ENCODE measurements at regions not wholly inside any gene's neighbourhood (a gene's known extent, or its start where the extent isn't known, plus 50 kb on each side); places are given as distances from the start of the nearest gene placed in this dataset.
"Not testable (repeated sequence)": the region's sequence is repeated elsewhere in the genome, so short reads cannot be mapped to it uniquely, and the experiment has no call there.

DNA sequence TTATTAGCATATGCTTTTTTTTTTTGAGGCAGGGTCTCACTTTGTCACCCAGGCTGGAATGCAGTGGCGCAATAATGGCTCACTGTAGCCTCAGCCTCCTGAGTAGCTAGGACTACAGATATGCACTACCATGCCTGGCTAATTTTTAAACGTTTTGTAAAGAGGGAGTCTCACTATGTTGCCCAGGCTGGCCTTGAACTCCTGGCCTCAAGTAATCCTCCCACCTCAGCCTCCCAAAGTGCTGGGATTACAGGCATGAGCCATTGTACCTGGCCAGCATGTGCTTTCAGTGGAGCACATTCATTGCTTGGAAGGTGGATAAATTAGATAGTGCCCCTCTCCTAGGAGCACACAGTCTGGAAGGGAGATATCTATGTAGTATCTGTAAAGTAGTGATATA is 243.7 kb upstream of the PLPP4 start:
- H3K36me3 ChIP-seq (ENCODE audit: insufficient read depth, low read length); H3K9ac ChIP-seq (ENCODE audit: low read depth, low read length); H3K4me1 ChIP-seq (ENCODE audit: insufficient read depth, low read length); H3K9me3 ChIP-seq (ENCODE audit: control insufficient read depth, insufficient read depth, low read length): not testable (repeated sequence)

DNA sequence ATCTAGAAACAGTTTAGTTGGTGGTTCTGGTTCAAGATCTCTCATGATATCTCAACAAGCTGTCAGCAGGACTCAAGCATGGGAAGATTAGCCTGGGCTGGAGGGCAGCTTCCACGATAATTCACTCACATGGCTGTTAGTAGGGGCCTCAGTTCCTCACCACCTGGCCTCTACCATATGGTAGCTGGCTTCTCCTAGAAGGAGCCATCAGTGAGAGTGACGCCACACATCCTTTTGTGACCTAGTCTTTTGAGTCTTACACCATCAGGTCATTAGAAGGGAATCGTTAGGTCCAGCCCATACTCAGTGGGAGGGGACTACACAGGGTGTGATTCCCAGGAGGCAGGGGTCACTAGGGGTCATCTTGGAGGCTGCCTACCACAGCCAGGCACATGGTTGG is 239.3 kb upstream of the PLPP4 start:
- Histone ChIP-seq H3K36me3 (ENCODE audit: insufficient read depth, low read length) (no peaks in the 10 kb centered on the region), H3K9ac (ENCODE audit: low read depth, low read length) (no peak overlapping the region), H3K9me3 (ENCODE audit: control insufficient read depth, insufficient read depth, low read length) (no peaks in the 10 kb centered on the region)

DNA sequence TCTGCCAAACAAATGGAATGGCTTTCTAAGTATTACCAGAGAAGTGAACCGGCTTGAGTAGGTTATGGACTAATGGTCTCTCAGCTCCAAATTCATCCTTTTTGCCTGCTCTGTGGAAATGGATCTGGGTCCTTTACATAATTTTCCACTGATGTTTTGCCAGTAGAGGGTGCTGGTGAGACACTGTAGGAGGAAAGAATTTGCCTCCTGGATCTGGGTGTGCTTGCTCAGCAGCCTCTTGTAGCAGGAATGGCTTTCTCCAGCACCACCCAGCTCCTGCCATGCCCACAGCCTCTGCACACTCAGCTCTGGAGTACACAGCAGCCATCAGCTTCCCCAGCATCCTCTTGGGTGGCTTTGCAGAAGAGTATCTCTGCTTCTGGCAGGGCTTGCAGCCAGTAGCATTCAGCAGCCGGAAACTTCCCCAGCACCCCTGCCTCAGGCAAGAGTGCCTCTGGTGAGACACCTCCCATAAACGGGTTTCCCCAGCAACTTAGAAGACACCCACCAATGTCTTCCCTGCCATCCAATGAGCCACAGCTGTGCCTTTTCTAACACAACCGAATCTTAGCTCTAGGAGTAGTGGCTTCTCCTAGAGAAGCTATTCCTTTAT is 235.0 kb upstream of the PLPP4 start:
- Histone ChIP-seq H3K9ac (ENCODE audit: low read depth, low read length) (no peak overlapping the region), H3K4me1 (ENCODE audit: insufficient read depth, low read length) (no peaks in the 10 kb centered on the region), H3K9me3 (ENCODE audit: control insufficient read depth, insufficient read depth, low read length) (peaks cover 1% of the 10 kb centered on the region; the same call in 1 of the 2 replicates), H3K36me3 (ENCODE audit: insufficient read depth, low read length) (no peaks in the 10 kb centered on the region)

More for the DNA sequence above, 239.3 kb upstream of the PLPP4 start:
- H3K4me1 ChIP-seq (ENCODE audit: insufficient read depth, low read length): no peaks in the 10 kb centered on the region

DNA sequence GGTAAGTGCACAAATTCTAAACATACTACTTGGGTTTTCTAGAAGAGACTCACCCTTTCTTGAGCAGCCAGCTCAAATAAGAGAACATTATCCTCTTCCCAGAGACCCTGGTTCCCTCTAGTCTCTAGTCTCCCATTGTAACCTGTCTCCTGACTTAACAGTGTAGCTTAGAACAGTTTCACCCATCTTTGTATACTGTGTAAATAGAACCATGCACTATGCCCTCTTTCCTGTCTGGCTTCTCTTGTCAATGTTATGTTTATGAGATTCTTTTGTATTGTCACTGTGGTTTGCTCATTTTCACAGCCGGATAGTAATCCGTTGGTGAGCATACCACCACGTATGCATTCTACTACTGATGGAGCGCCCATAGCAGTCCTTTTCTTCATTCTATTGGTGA is 227.4 kb upstream of the PLPP4 start:
- H3K9me3 ChIP-seq (ENCODE audit: control insufficient read depth, insufficient read depth, low read length): peaks cover 5% of the 10 kb centered on the region
- H3K36me3 ChIP-seq (ENCODE audit: insufficient read depth, low read length): no peaks in the 10 kb centered on the region
- no peak overlapping the region for H3K9ac ChIP-seq (ENCODE audit: low read depth, low read length)
- no peaks in the 10 kb centered on the region for H3K4me1 ChIP-seq (ENCODE audit: insufficient read depth, low read length)

DNA sequence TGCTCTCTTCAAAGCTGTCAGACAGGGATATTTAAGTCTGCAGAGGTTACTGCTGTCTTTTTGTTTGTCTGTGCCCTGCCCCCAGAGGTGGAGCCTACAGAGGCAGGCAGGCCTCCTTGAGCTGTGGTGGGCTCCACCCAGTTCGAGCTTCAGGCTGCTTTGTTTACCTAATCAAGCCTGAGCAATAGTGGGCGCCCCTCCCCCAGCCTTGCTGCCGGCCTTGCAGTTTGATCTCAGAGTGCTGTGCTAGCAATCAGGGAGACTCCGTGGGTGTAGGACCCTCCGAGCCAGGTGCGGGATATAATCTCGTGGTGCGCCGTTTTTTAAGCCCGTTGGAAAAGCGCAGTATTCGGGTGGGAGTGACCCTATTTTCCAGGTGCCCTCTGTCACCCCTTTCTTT is 217.3 kb upstream of the PLPP4 start:
- H3K36me3 ChIP-seq (ENCODE audit: insufficient read depth, low read length); H3K9ac ChIP-seq (ENCODE audit: low read depth, low read length); H3K4me1 ChIP-seq (ENCODE audit: insufficient read depth, low read length); H3K9me3 ChIP-seq (ENCODE audit: control insufficient read depth, insufficient read depth, low read length): not testable (repeated sequence)

DNA sequence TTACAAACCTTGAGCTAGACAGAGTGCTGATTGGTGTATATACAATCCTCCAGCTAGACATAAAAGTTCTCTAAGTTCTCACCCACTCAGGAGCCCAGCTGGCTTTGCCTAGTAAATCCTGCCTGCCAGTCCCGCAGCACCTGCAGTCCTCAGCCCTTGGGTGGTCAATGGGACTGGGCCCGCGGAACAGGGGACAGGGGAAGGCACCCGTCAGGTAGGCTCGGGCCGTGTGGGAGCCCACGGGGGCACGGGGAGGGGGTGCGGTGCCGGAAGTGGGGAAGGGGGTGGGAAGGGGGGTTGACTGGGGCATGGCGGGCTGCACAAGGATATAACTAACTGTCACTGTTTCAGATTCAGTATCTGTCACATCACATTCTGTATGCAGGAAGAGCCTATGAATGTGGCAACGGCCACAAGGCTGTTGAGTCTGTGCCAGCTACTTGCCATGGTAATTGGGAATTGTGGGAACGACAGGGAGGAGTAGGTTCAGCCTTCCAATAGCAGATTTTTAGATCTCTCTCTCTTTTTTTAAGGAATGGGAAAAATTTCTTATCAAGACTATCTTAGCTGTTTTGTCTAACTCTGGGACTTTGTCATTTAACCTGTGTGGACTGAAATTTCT is 205.1 kb upstream of the PLPP4 start:
- no peak overlapping the region for H3K9ac ChIP-seq (ENCODE audit: low read depth, low read length)
- no peaks in the 10 kb centered on the region for H3K4me1 ChIP-seq (ENCODE audit: insufficient read depth, low read length)
- no peaks in the 10 kb centered on the region for H3K36me3 ChIP-seq (ENCODE audit: insufficient read depth, low read length)
- H3K9me3 ChIP-seq (ENCODE audit: control insufficient read depth, insufficient read depth, low read length): no peaks in the 10 kb centered on the region

DNA sequence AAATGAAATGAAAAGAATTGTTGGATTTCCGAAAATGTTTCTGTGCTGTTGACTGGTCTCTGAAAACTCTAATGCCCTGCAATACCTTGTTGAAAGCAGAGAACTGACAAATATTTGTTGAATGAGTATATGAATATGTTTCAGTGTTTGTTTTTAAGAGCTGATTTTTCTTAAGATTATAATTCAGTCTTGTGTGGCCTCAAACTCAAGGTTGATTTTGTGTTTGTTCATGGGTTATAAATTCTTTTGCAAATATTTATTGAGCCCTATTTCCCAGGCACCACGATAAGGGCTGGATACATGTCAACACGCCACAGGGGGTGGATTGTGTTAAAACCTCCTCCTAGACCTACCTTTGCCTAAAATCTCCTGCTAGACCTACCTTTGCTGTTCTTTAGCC is 203.9 kb upstream of the PLPP4 start:
- no peaks in the 10 kb centered on the region for H3K9me3 ChIP-seq (ENCODE audit: control insufficient read depth, insufficient read depth, low read length)
- no peaks in the 10 kb centered on the region for H3K4me1 ChIP-seq (ENCODE audit: insufficient read depth, low read length)
- H3K9ac ChIP-seq (ENCODE audit: low read depth, low read length): no peak overlapping the region
- no peaks in the 10 kb centered on the region for H3K36me3 ChIP-seq (ENCODE audit: insufficient read depth, low read length)

DNA sequence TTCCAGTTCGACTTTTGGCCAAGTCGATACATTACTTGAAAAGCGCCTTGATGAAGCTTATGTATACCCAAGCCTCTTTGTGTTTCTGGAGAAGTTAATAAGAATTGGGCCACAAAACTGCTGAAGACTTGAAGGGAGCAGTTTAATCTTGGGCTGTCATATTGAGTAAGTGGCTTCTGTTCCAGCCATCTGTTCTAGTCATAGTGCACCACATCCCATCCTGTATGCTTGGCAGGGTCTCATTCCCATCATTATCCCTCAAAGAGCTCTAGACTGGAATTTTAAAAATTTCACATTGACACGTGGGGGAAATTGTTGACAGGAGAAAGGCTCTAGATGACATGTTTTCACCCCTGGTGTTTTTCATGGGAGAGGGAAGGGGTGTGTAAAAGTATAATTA is 196.6 kb upstream of the PLPP4 start:
- Histone ChIP-seq H3K9me3 (ENCODE audit: control insufficient read depth, insufficient read depth, low read length) (no peaks in the 10 kb centered on the region), H3K9ac (ENCODE audit: low read depth, low read length) (no peak overlapping the region), H3K36me3 (ENCODE audit: insufficient read depth, low read length) (no peaks in the 10 kb centered on the region), H3K4me1 (ENCODE audit: insufficient read depth, low read length) (no peaks in the 10 kb centered on the region)

DNA sequence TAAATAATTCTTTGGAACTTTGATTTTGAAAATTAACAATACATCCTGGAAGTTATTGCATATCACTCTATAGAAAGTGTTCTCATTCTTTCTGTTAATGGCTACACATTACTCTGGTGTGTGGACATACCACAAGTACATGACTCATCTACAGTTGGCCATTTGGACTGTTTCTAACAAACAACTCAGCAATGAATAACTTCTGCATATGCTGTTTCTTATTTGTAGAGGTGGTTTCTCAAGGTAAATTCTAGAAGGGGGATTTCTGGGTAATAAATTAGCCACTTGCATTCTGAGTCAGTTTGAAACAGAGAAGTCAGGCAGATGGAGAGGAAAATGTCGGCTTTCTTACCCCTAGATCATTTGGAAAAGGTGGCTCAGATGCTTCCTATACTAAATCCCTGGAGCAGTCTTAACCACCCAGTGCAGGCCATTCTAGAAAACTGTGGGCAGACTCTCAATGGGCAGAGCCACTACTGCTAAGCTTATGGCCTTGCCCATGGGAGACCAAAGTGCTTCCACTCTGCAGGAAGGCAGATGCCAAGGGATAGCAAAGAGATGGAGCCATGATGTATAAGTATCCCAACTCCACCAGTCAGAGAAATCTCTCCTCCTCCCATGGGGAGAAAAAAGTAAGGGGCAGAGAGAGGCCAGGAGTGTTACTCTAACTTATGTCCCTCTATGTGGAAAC is 194.0 kb upstream of the PLPP4 start:
- Histone ChIP-seq H3K9me3 (ENCODE audit: control insufficient read depth, insufficient read depth, low read length) (no peaks in the 10 kb centered on the region), H3K36me3 (ENCODE audit: insufficient read depth, low read length) (no peaks in the 10 kb centered on the region), H3K4me1 (ENCODE audit: insufficient read depth, low read length) (no peaks in the 10 kb centered on the region), H3K9ac (ENCODE audit: low read depth, low read length) (no peak overlapping the region)

DNA sequence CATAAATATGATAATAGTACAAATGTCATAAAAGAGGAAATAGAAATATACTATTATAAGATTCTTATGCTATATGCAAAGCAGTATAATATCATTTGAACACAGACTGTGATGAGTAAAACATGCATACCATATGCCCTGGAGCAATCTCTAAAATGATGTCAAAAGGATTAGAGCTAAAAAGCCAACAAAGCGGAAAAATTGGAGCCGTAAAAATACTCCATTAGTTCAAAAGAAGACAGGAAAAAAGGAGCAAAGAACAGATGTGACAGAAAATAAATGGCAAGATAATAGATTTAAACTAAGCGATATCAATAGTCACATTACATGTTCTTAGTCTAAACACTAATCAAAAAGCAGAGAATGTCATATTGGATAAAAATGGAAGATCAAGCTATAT is 191.0 kb upstream of the PLPP4 start:
- Histone ChIP-seq H3K4me1 (ENCODE audit: insufficient read depth, low read length) (no peaks in the 10 kb centered on the region), H3K9me3 (ENCODE audit: control insufficient read depth, insufficient read depth, low read length) (peaks cover 4% of the 10 kb centered on the region; the same call in 1 of the 2 replicates), H3K36me3 (ENCODE audit: insufficient read depth, low read length) (no peaks in the 10 kb centered on the region), H3K9ac (ENCODE audit: low read depth, low read length) (no peak overlapping the region)

DNA sequence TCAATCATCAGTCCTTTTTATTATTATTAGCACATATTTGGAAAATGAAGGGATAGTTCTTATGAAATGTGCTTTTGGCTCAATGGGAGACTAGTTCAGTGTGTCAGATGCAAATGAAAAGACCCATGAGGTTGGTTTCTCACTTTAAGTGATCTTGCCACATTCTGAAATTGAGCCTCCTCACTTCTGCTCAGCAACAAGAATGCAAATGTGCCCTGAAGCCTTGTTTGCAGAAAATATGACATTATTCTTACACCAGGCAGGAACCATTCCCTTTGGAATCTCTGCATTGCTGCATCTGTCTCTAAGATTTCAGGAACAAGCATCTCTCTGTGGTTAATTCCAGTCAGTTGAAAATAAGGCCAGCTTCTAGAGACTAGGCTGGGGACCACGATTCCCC is 186.1 kb upstream of the PLPP4 start:
- peaks cover 4% of the 10 kb centered on the region; the same call in 1 of the 2 replicates for H3K9me3 ChIP-seq (ENCODE audit: control insufficient read depth, insufficient read depth, low read length)
- no peaks in the 10 kb centered on the region for H3K36me3 ChIP-seq (ENCODE audit: insufficient read depth, low read length)
- H3K9ac ChIP-seq (ENCODE audit: low read depth, low read length): no peak overlapping the region
- 0 out of 2 replicates have a peak, but pooled peaks cover 8% of the 10 kb centered on the region for H3K4me1 ChIP-seq (ENCODE audit: insufficient read depth, low read length)

DNA sequence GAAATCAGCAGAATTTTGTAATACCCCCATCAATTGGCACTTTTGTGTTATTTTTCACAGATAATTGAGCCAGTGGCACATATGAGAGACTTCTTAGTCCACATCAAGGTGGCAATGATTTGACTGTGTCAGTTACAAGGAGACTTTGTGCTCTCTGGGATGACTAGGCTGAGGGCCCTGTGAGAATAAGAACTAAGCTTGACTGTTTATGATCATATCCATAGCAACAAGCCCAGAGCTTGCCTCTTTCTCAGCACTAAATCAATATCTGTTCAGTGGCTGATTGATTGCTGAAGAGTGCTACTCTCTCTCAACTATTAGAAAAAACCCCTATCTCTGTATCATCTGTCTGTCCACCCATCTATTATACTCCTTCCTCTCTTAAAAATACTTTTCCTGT is 185.3 kb upstream of the PLPP4 start:
- 0 out of 2 replicates have a peak, but pooled peaks cover 8% of the 10 kb centered on the region for H3K4me1 ChIP-seq (ENCODE audit: insufficient read depth, low read length)
- no peaks in the 10 kb centered on the region for H3K36me3 ChIP-seq (ENCODE audit: insufficient read depth, low read length)

DNA sequence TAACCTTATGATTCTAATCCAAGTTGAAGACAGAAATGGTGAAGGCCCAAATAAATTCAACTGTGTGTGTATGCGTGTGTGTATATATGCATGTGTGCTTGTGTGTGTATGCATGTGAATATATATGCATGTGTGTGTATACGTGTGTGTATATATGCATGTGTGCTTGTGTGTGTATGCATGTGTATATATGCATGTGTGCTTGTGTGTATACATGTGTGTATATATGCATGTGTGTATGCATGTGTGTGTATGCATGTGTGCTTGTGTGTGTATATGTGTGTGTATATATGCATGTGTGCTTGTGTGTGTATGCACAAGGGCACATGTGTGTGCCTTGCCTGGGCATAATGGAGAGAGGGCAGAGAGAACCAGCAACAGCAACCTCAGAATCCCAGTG is 184.7 kb upstream of the PLPP4 start:
- Histone ChIP-seq H3K9me3 (ENCODE audit: control insufficient read depth, insufficient read depth, low read length) (peaks cover 4% of the 10 kb centered on the region; the same call in 1 of the 2 replicates), H3K36me3 (ENCODE audit: insufficient read depth, low read length) (no peaks in the 10 kb centered on the region), H3K4me1 (ENCODE audit: insufficient read depth, low read length) (0 out of 2 replicates have a peak, but pooled peaks cover 8% of the 10 kb centered on the region), H3K9ac (ENCODE audit: low read depth, low read length) (no peak overlapping the region)

More for the DNA sequence above, 185.3 kb upstream of the PLPP4 start:
- Histone ChIP-seq H3K9me3 (ENCODE audit: control insufficient read depth, insufficient read depth, low read length) (peaks cover 4% of the 10 kb centered on the region; the same call in 1 of the 2 replicates), H3K9ac (ENCODE audit: low read depth, low read length) (no peak overlapping the region)

DNA sequence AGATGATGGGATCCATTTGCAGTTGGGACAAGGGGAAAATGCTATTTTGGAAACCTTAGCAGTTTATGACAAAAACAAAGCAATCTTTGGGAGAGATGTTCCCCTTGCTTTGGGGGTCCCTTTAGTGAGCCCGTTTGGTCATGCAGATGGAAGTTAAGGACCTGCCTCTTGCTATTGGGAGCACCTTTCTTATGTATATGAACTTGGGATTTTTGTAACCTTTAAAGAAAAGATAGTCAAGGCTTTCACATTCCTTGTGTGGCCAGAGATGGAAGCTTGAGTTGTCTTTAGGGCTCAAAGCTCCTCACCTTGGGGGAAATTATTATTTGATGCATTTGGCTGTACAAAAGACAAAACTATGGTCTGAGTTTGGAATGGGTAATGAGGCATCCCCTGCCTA is 179.0 kb upstream of the PLPP4 start:
- H3K36me3 ChIP-seq (ENCODE audit: insufficient read depth, low read length): no peaks in the 10 kb centered on the region
- no peak overlapping the region for H3K9ac ChIP-seq (ENCODE audit: low read depth, low read length)
- no peaks in the 10 kb centered on the region for H3K9me3 ChIP-seq (ENCODE audit: control insufficient read depth, insufficient read depth, low read length)
- H3K4me1 ChIP-seq (ENCODE audit: insufficient read depth, low read length): peaks cover 5% of the 10 kb centered on the region; the same call in 1 of the 2 replicates

DNA sequence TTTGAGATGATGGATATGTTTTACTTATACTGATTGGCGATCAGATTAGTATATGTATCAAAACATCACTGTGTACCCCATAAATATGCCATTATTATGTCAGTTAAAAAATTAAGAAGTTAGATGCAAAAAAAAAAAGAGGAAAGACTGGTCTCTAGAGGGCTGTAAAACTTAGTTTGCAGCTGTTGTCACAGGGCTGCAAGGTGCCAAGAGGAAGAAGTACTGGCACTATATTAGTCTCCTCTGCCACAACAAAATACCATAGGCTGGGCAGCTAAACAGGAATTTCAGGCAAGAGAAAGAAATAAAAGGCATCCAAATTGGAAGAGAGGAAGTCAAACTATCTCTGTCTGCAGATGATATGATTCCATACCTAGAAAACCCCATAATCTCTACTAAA is 177.8 kb upstream of the PLPP4 start:
- H3K9me3 ChIP-seq (ENCODE audit: control insufficient read depth, insufficient read depth, low read length): no peaks in the 10 kb centered on the region
- H3K9ac ChIP-seq (ENCODE audit: low read depth, low read length): no peak overlapping the region
- H3K36me3 ChIP-seq (ENCODE audit: insufficient read depth, low read length): no peaks in the 10 kb centered on the region
- H3K4me1 ChIP-seq (ENCODE audit: insufficient read depth, low read length): no peaks in the 10 kb centered on the region; the same call in 1 of the 2 replicates

Data from ES-I3 (cell line).